Neuronal stem cell (in vitro differentiated cells): ENCODE measurements at regions not wholly inside any gene's neighbourhood (a gene's known extent, or its start where the extent isn't known, plus 50 kb on each side); places are given as distances from the start of the nearest gene placed in this dataset.

ENCODE experiments used
- DNase-seq: peaks from one replicate; pipeline ENCODE4 v3.0.0-alpha.2; 2013; ENCODE audit warnings: low spot score
- H2AFZ ChIP-seq: one replicate; pipeline ENCODE4 v1.6.1; 2013; ENCODE audit warnings: mild to moderate bottlenecking, low read length, inconsistent platforms
- H2AK5ac ChIP-seq: 2 replicates; pipeline ENCODE4 v1.6.1; 2013; ENCODE audit warnings: low read depth, mild to moderate bottlenecking, inconsistent platforms, low read length, moderate library complexity, mixed read lengths
- H2BK120ac ChIP-seq: 2 replicates; pipeline ENCODE4 v1.6.1; 2013; ENCODE audit warnings: low read depth, mild to moderate bottlenecking, inconsistent platforms, low read length, moderate library complexity, mixed read lengths
- H2BK12ac ChIP-seq: one replicate; pipeline ENCODE4 v1.6.1; 2013; ENCODE audit warnings: low read length, inconsistent platforms
- H2BK15ac ChIP-seq: 2 replicates; pipeline ENCODE4 v1.6.1; 2013; ENCODE audit warnings: mild to moderate bottlenecking, low read length, inconsistent platforms, mixed read lengths
- H2BK5ac ChIP-seq: one replicate; pipeline ENCODE4 v1.6.1; 2013; ENCODE audit warnings: inconsistent platforms, mild to moderate bottlenecking, low read length, moderate library complexity
- H3K14ac ChIP-seq: one replicate; pipeline ENCODE4 v1.6.1; 2013; ENCODE audit warnings: low read length, inconsistent platforms
- H3K18ac ChIP-seq: 2 replicates; pipeline ENCODE4 v1.6.1; 2013; ENCODE audit warnings: low read length, inconsistent platforms
- H3K23ac ChIP-seq: 2 replicates; pipeline ENCODE4 v1.6.1; 2013; ENCODE audit warnings: low read depth, mild to moderate bottlenecking, mixed read lengths, low read length, inconsistent platforms; ENCODE audit not compliant: poor library complexity
- H3K27ac ChIP-seq: replicated peaks from 3 replicates; pipeline ENCODE4 v1.5.1; 2013; ENCODE audit warnings: low read length, inconsistent platforms
- H3K27me3 ChIP-seq, 3 experiments: 2 replicates each; pipeline ENCODE4 v1.6.1; 2013; ENCODE audit warnings: low read length in 3 of 3, mild to moderate bottlenecking in 2 of 3, inconsistent platforms in 1 of 3, low read depth in 1 of 3, mixed read lengths in 1 of 3, moderate library complexity in 1 of 3; ENCODE audit not compliant: control insufficient read depth in 3 of 3, insufficient read depth in 3 of 3
- H3K36me3 ChIP-seq, 2 donors: replicated peaks in 1 of 2; 2 replicates each; pipeline ENCODE4 v1.6.1; 2013; ENCODE audit warnings: low read length in 2 of 2; ENCODE audit not compliant: control insufficient read depth in 2 of 2, insufficient read depth in 2 of 2
- H3K4ac ChIP-seq: 2 replicates; pipeline ENCODE4 v1.6.1; 2013; ENCODE audit warnings: inconsistent platforms, mild to moderate bottlenecking, low read length, moderate library complexity
- H3K4me1 ChIP-seq, 2 donors: 1 replicate in 1 of 2; 2 replicates in 1 of 2; pipeline ENCODE4 v1.6.1; 2013; ENCODE audit warnings: low read length in 2 of 2, low read depth in 1 of 2; ENCODE audit not compliant: control insufficient read depth in 2 of 2, insufficient read depth in 1 of 2
- H3K4me2 ChIP-seq: one replicate; pipeline ENCODE4 v1.6.1; 2013; ENCODE audit warnings: mild to moderate bottlenecking, low read length, inconsistent platforms; ENCODE audit not compliant: insufficient read depth, poor library complexity, severe bottlenecking
- H3K4me3 ChIP-seq, 2 donors: 2 replicates each; pipeline ENCODE4 v1.5.1; 2013; ENCODE audit warnings: low read length in 2 of 2, mild to moderate bottlenecking in 2 of 2, inconsistent platforms in 1 of 2, moderate library complexity in 1 of 2
- H3K79me1 ChIP-seq: one replicate; pipeline ENCODE4 v1.6.1; 2013; ENCODE audit warnings: low read depth, mild to moderate bottlenecking, inconsistent platforms, low read length, moderate library complexity
- H3K9ac ChIP-seq: one replicate; pipeline ENCODE4 v1.6.1; 2013; ENCODE audit warnings: mild to moderate bottlenecking, low read depth, low read length, inconsistent platforms; ENCODE audit not compliant: poor library complexity
- H3K9me3 ChIP-seq, 2 donors: replicated peaks in 1 of 2; 2 replicates each; pipeline versions ENCODE3 to v1.6.1; 2013; ENCODE audit warnings: low read length in 2 of 2, mild to moderate bottlenecking in 2 of 2, inconsistent platforms in 1 of 2, low read depth in 1 of 2, mixed read lengths in 1 of 2, moderate library complexity in 1 of 2; ENCODE audit not compliant: control insufficient read depth in 2 of 2, insufficient read depth in 1 of 2
- H4K8ac ChIP-seq: one replicate; pipeline ENCODE4 v1.6.1; 2013; ENCODE audit warnings: low read depth, mild to moderate bottlenecking, inconsistent platforms, low read length, moderate library complexity
- H4K91ac ChIP-seq: one replicate; pipeline ENCODE4 v1.6.1; 2013; ENCODE audit warnings: low read length, low read depth, mild to moderate bottlenecking, inconsistent platforms; ENCODE audit not compliant: poor library complexity
- WGBS, 2 donors: extraction: QIAGEN DNeasy Blood & Tissue Kit; methylation state at CpG; one replicate each; pipeline ENCODE4 v1.1.7; 2013; ENCODE audit warnings: missing lambda C conversion rate in 2 of 2, mixed read lengths in 1 of 2; ENCODE audit not compliant: insufficient read length in 2 of 2, insufficient replicate concordance in 1 of 2; ENCODE audit errors: extremely low coverage in 2 of 2; 5-methylcytosine and 5-hydroxymethylcytosine counted together

GRCh38 chr13:31515427-31515826 is 223.9 kb upstream of the RXFP2 start:
- no CpG with 5 or more reads among the region's 1 CpG for WGBS, 2 donors
- Histone ChIP-seq H3K9me3 (no peaks in the 10 kb centered on the region), H2BK120ac (no peak overlapping the region)

GRCh38 chr13:31517599-31517998 is 221.7 kb upstream of the RXFP2 start:
- peaks cover 0 to 8% (median 0%) of the 10 kb centered on the region in 3 experiments for H3K27me3 ChIP-seq
- no peak overlapping the region for H3K27ac ChIP-seq
- DNase-seq, result no peak
- no peak overlapping the region for H3K14ac ChIP-seq
- H3K9ac ChIP-seq, result no peak overlapping the region
- no peak overlapping the region for H2BK5ac ChIP-seq
- H2BK15ac ChIP-seq, result no peak overlapping the region
- H4K8ac ChIP-seq, result no peak overlapping the region
- no peak overlapping the region for H2AK5ac ChIP-seq
- no peaks in the 10 kb centered on the region for H3K4me1 ChIP-seq
- H3K18ac ChIP-seq, result no peak overlapping the region
- no peak overlapping the region for H2BK120ac ChIP-seq
- no peaks in the 10 kb centered on the region for H3K36me3 ChIP-seq
- H3K9me3 ChIP-seq, result no peaks in the 10 kb centered on the region
- no peak overlapping the region for H3K23ac ChIP-seq
- no CpG with 5 or more reads among the region's 3 CpGs for WGBS, 2 donors
- H3K4me2 ChIP-seq, result no peak overlapping the region
- no peak overlapping the region for H3K4ac ChIP-seq
- no peak overlapping the region for H3K4me3 ChIP-seq
- H3K79me1 ChIP-seq, result no peaks in the 10 kb centered on the region
- H2AFZ ChIP-seq, result no peak overlapping the region
- no peak overlapping the region for H4K91ac ChIP-seq
- no peak overlapping the region for H2BK12ac ChIP-seq

More at GRCh38 chr13:31515427-31515826, 223.9 kb upstream of the RXFP2 start:
- Histone ChIP-seq H3K14ac (no peak overlapping the region), H4K91ac (no peak overlapping the region), H3K4me1 (no peaks in the 10 kb centered on the region), H2BK15ac (no peak overlapping the region), H3K27ac (no peak overlapping the region), H3K36me3 (no peaks in the 10 kb centered on the region), H2BK12ac (no peak overlapping the region), H3K79me1 (no peaks in the 10 kb centered on the region), H2AK5ac (no peak overlapping the region), H3K18ac (no peak overlapping the region), H3K4me2 (no peak overlapping the region), H2AFZ (no peak overlapping the region), H3K27me3 (no peaks in the 10 kb centered on the region), H2BK5ac (no peak overlapping the region), H3K9ac (no peak overlapping the region), H3K4me3 (no peak overlapping the region), H3K23ac (no peak overlapping the region), H4K8ac (no peak overlapping the region), H3K4ac (no peak overlapping the region)
- no peak for DNase-seq

- no peak overlapping the region for H2AK5ac ChIP-seq
- DNase-seq, result no peak
- no peaks in the 10 kb centered on the region for H3K4me1 ChIP-seq
- no CpG with 5 or more reads among the region's 4 CpGs for WGBS, 2 donors
- no peak overlapping the region for H3K4me3 ChIP-seq
- no peaks in the 10 kb centered on the region for H3K9me3 ChIP-seq
- no peak overlapping the region for H4K91ac ChIP-seq
- no peak overlapping the region for H3K14ac ChIP-seq
- H3K18ac ChIP-seq, result no peak overlapping the region
- no peak overlapping the region for H3K9ac ChIP-seq
- no peak overlapping the region for H3K23ac ChIP-seq
- H3K27ac ChIP-seq, result no peak overlapping the region
- peaks cover 0 to 8% (median 0%) of the 10 kb centered on the region in 3 experiments for H3K27me3 ChIP-seq
- H3K36me3 ChIP-seq, result no peaks in the 10 kb centered on the region
- H4K8ac ChIP-seq, result no peak overlapping the region
- H3K79me1 ChIP-seq, result no peaks in the 10 kb centered on the region
- no peak overlapping the region for H2BK120ac ChIP-seq
- no peak overlapping the region for H2BK12ac ChIP-seq
- no peak overlapping the region for H3K4me2 ChIP-seq
- no peak overlapping the region for H2BK15ac ChIP-seq
- no peak overlapping the region for H2AFZ ChIP-seq
- no peak overlapping the region for H3K4ac ChIP-seq
- H2BK5ac ChIP-seq, result no peak overlapping the region
Measured at GRCh38 chr13:31518645-31519044, 220.7 kb upstream of the RXFP2 start.

GRCh38 chr13:31521435-31521834 is 217.9 kb upstream of the RXFP2 start:
- H3K4me2 ChIP-seq, result no peak overlapping the region
- H3K27ac ChIP-seq, result no peak overlapping the region
- H3K79me1 ChIP-seq, result no peaks in the 10 kb centered on the region
- H2BK5ac ChIP-seq, result no peak overlapping the region
- peaks cover 0 to 8% (median 0%) of the 10 kb centered on the region in 3 experiments for H3K27me3 ChIP-seq
- no peak overlapping the region for H4K91ac ChIP-seq
- no peak overlapping the region for H3K23ac ChIP-seq
- H3K36me3 ChIP-seq, result no peaks in the 10 kb centered on the region
- no peak overlapping the region for H2BK15ac ChIP-seq
- no peak overlapping the region for H3K9ac ChIP-seq
- H2AFZ ChIP-seq, result no peak overlapping the region
- no peak overlapping the region for H2AK5ac ChIP-seq
- no peak overlapping the region for H2BK12ac ChIP-seq
- no peaks in the 10 kb centered on the region for H3K9me3 ChIP-seq
- no peaks in the 10 kb centered on the region for H3K4me1 ChIP-seq
- no peak overlapping the region for H2BK120ac ChIP-seq
- no peak for DNase-seq
- H3K4me3 ChIP-seq, result no peak overlapping the region
- no peak overlapping the region for H3K4ac ChIP-seq
- H3K14ac ChIP-seq, result no peak overlapping the region
- no peak overlapping the region for H4K8ac ChIP-seq
- H3K18ac ChIP-seq, result no peak overlapping the region
